OCI-LY7 (cell line): ENCODE measurements at regions not wholly inside any gene's neighbourhood (a gene's known extent, or its start where the extent isn't known, plus 50 kb on each side); places are given as distances from the start of the nearest gene placed in this dataset.

Source experiments
- BruUV-seq: library from RNA; stranded (reverse); fragments of 400-500 nt; replicated peaks from 2 replicates; lab custom pipeline; 2021; lab: Mats Ljungman, UMichigan
- CTCF ChIA-PET: fragments of 300-600 bp; sonication (Branson Sonifier 250); formaldehyde crosslinking; loops from one replicate; lab custom pipeline; 2022; ENCODE audit warnings: antibody characterized with exemption; ENCODE audit not compliant: unreplicated experiment; lab: Charles Lee
- POLR2A ChIA-PET: fragments of 300-600 bp; sonication (Branson Sonifier 250); formaldehyde crosslinking; loops from one replicate; lab custom pipeline; 2022; ENCODE audit warnings: antibody characterized with exemption; lab: Charles Lee
- DNase-seq: peaks from one replicate; pipeline ENCODE4 v3.0.0-alpha.2; 2015; ENCODE audit warnings: low spot score
- H2AFZ ChIP-seq: fragments of 200-600 bp; sonication (generic), shearing (Covaris generic); 2 replicates; pipeline ENCODE4 v1.6.1; 2014; ENCODE audit warnings: mild to moderate bottlenecking, antibody characterized with exemption, low read length, moderate library complexity
- H3K27ac ChIP-seq: fragments of 200-600 bp; sonication (generic); 2 replicates; pipeline ENCODE4 v1.5.1; 2014; ENCODE audit warnings: mixed run types, low read depth, mild to moderate bottlenecking, moderate library complexity, low read length, inconsistent platforms; ENCODE audit not compliant: poor library complexity, severe bottlenecking
- H3K36me3 ChIP-seq: fragments of 200-600 bp; sonication (generic); 2 replicates; pipeline ENCODE4 v1.6.1; 2014; ENCODE audit warnings: mild to moderate bottlenecking, antibody characterized with exemption, low read length, moderate library complexity, mixed read lengths; ENCODE audit not compliant: insufficient read depth
- H3K4me1 ChIP-seq: fragments of 200-600 bp; sonication (generic); 2 replicates; pipeline ENCODE4 v1.5.1; 2014; ENCODE audit warnings: mild to moderate bottlenecking, low read length; ENCODE audit not compliant: insufficient read depth, poor library complexity, severe bottlenecking
- H3K4me2 ChIP-seq: fragments of 200-600 bp; sonication (generic); 2 replicates; pipeline ENCODE4 v1.6.1; 2014; ENCODE audit warnings: mild to moderate bottlenecking, low read length
- H3K4me3 ChIP-seq: fragments of 200-600 bp; sonication (generic); 2 replicates; pipeline ENCODE4 v1.5.1; 2014; ENCODE audit warnings: mild to moderate bottlenecking, low read depth, low read length; ENCODE audit not compliant: poor library complexity, severe bottlenecking
- H3K79me2 ChIP-seq: fragments of 200-600 bp; sonication (generic); 2 replicates; pipeline ENCODE4 v1.6.1; 2016; ENCODE audit warnings: low read depth, mild to moderate bottlenecking, low read length, moderate library complexity, mixed read lengths; ENCODE audit not compliant: insufficient read depth
- H3K9me2 ChIP-seq: fragments of 200-600 bp; sonication (generic); 2 replicates; pipeline ENCODE4 v1.6.1; 2016; ENCODE audit warnings: mild to moderate bottlenecking, low read length, mixed read lengths; ENCODE audit not compliant: insufficient read depth
- H3K9me3 ChIP-seq: fragments of 200-600 bp; sonication (generic); 2 replicates; pipeline ENCODE4 v1.6.1; 2014; ENCODE audit warnings: mild to moderate bottlenecking, mixed run types, low read length, mixed read lengths
- H4K20me1 ChIP-seq: fragments of 200-600 bp; sonication (generic); 2 replicates; pipeline ENCODE4 v1.6.1; 2014; ENCODE audit warnings: mild to moderate bottlenecking, antibody characterized with exemption, low read length, moderate library complexity, mixed read lengths; ENCODE audit not compliant: insufficient read depth
- EZH2phosphoT487 ChIP-seq: fragments of 200-600 bp; sonication (generic); IDR thresholded peaks from 2 replicates; pipeline ENCODE4 v1.6.1; 2018; ENCODE audit warnings: low read depth, borderline replicate concordance, mild to moderate bottlenecking, mixed run types, antibody characterized with exemption, low read length, moderate library complexity, mixed read lengths
- intact Hi-C: fragments of 100-400 bp; cut with micrococcal nuclease; formaldehyde crosslinking; loops from one replicate; pipeline ENCODE4 v1.10.0; 2022; ENCODE audit not compliant: unreplicated experiment
- TF ChIP-seq, protein P1 (sequence below): fragments of 200-600 bp; sonication (generic); conservative IDR thresholded peaks from 2 replicates; pipeline ENCODE4 v1.5.1; 2014; ENCODE audit warnings: mild to moderate bottlenecking, antibody characterized with exemption, low read length, moderate library complexity, mixed read lengths

DNA sequence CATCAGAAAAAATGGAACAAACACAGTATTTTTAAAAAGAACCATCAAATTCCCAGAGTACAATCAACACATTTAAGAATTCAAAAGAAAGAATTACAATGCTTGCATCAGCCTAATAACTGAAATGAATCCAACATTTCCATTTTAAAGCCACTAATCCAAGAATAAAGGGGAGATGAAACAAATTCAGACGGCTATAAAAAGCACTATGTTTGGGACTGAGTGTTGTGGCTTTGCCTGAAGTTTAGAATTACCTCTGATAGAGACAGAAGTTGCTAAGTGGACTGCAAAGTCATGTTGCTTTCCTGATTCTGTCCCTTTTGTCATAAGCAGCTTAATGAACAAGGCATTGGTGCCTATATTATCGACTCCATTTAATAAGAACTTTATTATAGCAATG, 135.4 kb upstream of the RGMB start:
- ChIA-PET CTCF (no interaction called here), POLR2A (no interaction called here)
- Histone ChIP-seq H2AFZ (no peak overlapping the region), H3K27ac (no peak overlapping the region), H3K9me3 (no peaks in the 10 kb centered on the region), H4K20me1 (no peaks in the 10 kb centered on the region), H3K9me2 (no peaks in the 10 kb centered on the region), H3K36me3 (no peaks in the 10 kb centered on the region), H3K4me1 (no peaks in the 10 kb centered on the region), H3K4me2 (no peak overlapping the region), H3K4me3 (no peak overlapping the region), H3K79me2 (no peaks in the 10 kb centered on the region)
- intact Hi-C loops: no loop called here
- TF ChIP-seq, protein P1, sequence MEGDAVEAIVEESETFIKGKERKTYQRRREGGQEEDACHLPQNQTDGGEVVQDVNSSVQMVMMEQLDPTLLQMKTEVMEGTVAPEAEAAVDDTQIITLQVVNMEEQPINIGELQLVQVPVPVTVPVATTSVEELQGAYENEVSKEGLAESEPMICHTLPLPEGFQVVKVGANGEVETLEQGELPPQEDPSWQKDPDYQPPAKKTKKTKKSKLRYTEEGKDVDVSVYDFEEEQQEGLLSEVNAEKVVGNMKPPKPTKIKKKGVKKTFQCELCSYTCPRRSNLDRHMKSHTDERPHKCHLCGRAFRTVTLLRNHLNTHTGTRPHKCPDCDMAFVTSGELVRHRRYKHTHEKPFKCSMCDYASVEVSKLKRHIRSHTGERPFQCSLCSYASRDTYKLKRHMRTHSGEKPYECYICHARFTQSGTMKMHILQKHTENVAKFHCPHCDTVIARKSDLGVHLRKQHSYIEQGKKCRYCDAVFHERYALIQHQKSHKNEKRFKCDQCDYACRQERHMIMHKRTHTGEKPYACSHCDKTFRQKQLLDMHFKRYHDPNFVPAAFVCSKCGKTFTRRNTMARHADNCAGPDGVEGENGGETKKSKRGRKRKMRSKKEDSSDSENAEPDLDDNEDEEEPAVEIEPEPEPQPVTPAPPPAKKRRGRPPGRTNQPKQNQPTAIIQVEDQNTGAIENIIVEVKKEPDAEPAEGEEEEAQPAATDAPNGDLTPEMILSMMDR: no peak
- no peak for TF ChIP-seq EZH2phosphoT487
- DNase-seq: no peak
- no TSS peak for BruUV-seq

DNA sequence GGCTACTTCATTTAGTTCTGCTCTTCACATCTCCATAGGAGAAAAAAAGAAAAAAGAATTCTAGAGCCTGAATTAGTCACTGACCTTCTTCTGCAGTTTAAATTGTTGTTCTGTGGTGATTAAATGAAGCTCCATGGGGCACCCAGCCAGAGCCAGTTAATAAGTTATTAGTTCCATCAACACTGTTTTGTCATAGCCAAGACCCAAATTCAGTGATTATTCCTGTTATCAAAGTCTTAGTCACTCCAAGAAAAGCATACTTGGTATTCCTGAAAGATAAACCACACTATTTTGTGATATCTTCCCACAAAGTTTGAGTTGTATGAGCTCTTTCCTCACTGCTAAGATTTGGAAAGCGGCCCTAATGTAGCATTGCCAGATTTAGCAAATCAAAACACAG, 134.8 kb upstream of the RGMB start:
- Histone ChIP-seq H3K9me2 (no peaks in the 10 kb centered on the region), H2AFZ (no peak overlapping the region), H3K79me2 (no peaks in the 10 kb centered on the region), H3K4me1 (no peaks in the 10 kb centered on the region), H3K36me3 (no peaks in the 10 kb centered on the region), H3K9me3 (no peaks in the 10 kb centered on the region), H3K4me3 (no peak overlapping the region), H4K20me1 (no peaks in the 10 kb centered on the region), H3K4me2 (no peak overlapping the region), H3K27ac (no peak overlapping the region)
- ChIA-PET POLR2A (no interaction called here), CTCF (no interaction called here)
- TF ChIP-seq, protein P1: no peak
- no peak for TF ChIP-seq EZH2phosphoT487
- intact Hi-C loops: no loop called here
- no peak for DNase-seq
- BruUV-seq: no TSS peak

DNA sequence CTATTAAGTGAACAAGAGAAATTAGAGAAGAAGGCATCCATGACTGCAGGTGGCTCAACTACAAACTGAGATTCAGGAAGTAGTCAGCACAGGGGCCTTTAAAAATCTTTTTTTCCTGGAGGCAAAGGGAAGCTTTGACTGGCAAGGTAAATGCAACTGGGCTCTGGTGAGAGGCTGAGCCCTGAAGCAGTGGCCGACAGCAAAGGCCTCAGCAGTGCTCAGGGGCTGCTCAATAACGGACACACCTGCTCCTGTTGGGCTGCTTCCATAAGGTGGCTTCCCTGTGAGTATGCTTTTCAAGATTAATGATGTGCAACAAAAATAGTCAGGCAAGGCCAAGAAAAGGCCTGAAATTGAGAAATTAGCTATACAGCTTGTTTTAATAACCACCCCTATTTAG, 134.2 kb upstream of the RGMB start:
- Histone ChIP-seq H3K36me3 (no peaks in the 10 kb centered on the region), H4K20me1 (no peaks in the 10 kb centered on the region), H3K4me1 (no peaks in the 10 kb centered on the region), H3K4me3 (no peak overlapping the region), H3K4me2 (no peak overlapping the region), H2AFZ (no peak overlapping the region), H3K9me2 (no peaks in the 10 kb centered on the region), H3K27ac (no peak overlapping the region), H3K9me3 (no peaks in the 10 kb centered on the region), H3K79me2 (no peaks in the 10 kb centered on the region)
- ChIA-PET POLR2A (no interaction called here), CTCF (no interaction called here)
- no TSS peak for BruUV-seq
- TF ChIP-seq EZH2phosphoT487: no peak
- TF ChIP-seq, protein P1: no peak
- intact Hi-C loops: no loop called here
- DNase-seq: no peak
